ENCODE measurements at regions not wholly inside any gene's neighbourhood (a gene's known extent, or its start where the extent isn't known, plus 50 kb on each side); places are given as distances from the start of the nearest gene placed in this dataset.
"Not testable (repeated sequence)": the region's sequence is repeated elsewhere in the genome, so short reads cannot be mapped to it uniquely, and the experiment has no call there.

DNA sequence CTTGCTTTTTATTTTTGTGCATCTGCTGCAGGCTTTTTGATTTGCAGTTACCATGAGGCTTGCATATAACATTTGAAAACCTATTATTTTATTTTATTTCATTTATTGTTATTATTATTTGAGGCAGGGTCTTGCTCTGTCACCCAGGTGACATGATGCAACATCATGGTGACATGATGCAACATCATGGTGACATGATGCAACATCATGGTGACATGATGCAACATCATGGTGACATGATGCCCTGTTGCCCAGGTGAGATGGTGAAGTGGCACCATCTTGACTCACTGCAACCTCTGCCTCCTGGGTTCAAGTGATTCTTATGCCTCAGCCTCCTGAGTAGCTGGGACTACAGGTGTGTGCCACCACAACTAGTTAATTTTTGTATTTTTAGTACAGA, 244.5 kb upstream of the CTBP2 start:
- TF ChIP-seq CHD2 (IDR thresholded peaks at IDR 0.05; ENCODE audit: low read length, partially characterized antibody); POLR2AphosphoS5 (IDR thresholded peaks at IDR 0.05; ENCODE audit: low read depth, low read length); GABPA (IDR thresholded peaks at IDR 0.05; ENCODE audit: low read depth); NRF1 (IDR thresholded peaks at IDR 0.05; ENCODE audit: low read depth, low read length); JUND (IDR thresholded peaks at IDR 0.05): not testable (repeated sequence)
- TF ChIP-seq, protein P1, sequence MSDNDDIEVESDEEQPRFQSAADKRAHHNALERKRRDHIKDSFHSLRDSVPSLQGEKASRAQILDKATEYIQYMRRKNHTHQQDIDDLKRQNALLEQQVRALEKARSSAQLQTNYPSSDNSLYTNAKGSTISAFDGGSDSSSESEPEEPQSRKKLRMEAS (IDR thresholded peaks at IDR 0.05; ENCODE audit: low read depth), result not testable (repeated sequence)
- TF ChIP-seq, protein P2, sequence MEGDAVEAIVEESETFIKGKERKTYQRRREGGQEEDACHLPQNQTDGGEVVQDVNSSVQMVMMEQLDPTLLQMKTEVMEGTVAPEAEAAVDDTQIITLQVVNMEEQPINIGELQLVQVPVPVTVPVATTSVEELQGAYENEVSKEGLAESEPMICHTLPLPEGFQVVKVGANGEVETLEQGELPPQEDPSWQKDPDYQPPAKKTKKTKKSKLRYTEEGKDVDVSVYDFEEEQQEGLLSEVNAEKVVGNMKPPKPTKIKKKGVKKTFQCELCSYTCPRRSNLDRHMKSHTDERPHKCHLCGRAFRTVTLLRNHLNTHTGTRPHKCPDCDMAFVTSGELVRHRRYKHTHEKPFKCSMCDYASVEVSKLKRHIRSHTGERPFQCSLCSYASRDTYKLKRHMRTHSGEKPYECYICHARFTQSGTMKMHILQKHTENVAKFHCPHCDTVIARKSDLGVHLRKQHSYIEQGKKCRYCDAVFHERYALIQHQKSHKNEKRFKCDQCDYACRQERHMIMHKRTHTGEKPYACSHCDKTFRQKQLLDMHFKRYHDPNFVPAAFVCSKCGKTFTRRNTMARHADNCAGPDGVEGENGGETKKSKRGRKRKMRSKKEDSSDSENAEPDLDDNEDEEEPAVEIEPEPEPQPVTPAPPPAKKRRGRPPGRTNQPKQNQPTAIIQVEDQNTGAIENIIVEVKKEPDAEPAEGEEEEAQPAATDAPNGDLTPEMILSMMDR (IDR thresholded peaks at IDR 0.05), result not testable (repeated sequence)

Data from SK-N-SH (cell line).